ENCODE measurements at regions not wholly inside any gene's neighbourhood (a gene's known extent, or its start where the extent isn't known, plus 50 kb on each side); places are given as distances from the start of the nearest gene placed in this dataset.

GRCh38 chr13:72523049-72523448 is 204.4 kb downstream of the MZT1 start:
- TF ChIP-seq, protein P1, sequence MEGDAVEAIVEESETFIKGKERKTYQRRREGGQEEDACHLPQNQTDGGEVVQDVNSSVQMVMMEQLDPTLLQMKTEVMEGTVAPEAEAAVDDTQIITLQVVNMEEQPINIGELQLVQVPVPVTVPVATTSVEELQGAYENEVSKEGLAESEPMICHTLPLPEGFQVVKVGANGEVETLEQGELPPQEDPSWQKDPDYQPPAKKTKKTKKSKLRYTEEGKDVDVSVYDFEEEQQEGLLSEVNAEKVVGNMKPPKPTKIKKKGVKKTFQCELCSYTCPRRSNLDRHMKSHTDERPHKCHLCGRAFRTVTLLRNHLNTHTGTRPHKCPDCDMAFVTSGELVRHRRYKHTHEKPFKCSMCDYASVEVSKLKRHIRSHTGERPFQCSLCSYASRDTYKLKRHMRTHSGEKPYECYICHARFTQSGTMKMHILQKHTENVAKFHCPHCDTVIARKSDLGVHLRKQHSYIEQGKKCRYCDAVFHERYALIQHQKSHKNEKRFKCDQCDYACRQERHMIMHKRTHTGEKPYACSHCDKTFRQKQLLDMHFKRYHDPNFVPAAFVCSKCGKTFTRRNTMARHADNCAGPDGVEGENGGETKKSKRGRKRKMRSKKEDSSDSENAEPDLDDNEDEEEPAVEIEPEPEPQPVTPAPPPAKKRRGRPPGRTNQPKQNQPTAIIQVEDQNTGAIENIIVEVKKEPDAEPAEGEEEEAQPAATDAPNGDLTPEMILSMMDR (IDR thresholded peaks at IDR 0.05; ENCODE audit: insufficient read depth, low read length): no peak
- TF ChIP-seq POLR2AphosphoS5 (IDR thresholded peaks at IDR 0.05; ENCODE audit: low read depth) (no peak), GABPA (IDR thresholded peaks at IDR 0.05; ENCODE audit: low read depth) (no peak), REST (IDR thresholded peaks at IDR 0.05; ENCODE audit: insufficient replicate concordance, low read depth) (no peak)
